ENCODE measurements at regions not wholly inside any gene's neighbourhood (a gene's known extent, or its start where the extent isn't known, plus 50 kb on each side); places are given as distances from the start of the nearest gene placed in this dataset.

- no peaks in the 10 kb centered on the region for H3K36me3 ChIP-seq (ENCODE audit: control insufficient read depth, insufficient read depth, low read length)
- peaks cover 5% of the 10 kb centered on the region for H3K9me3 ChIP-seq (ENCODE audit: control insufficient read depth, low read length)
- H3K9ac ChIP-seq (ENCODE audit: extremely low read depth, low read length, poor library complexity, severe bottlenecking) = no peak overlapping the region
- no peak for DNase-seq
- Mint-ChIP-seq H3K27ac (no peak overlapping the region), H3K27me3 (ENCODE audit: insufficient read depth) (no peaks in the 10 kb centered on the region), H3K4me3 (no peak overlapping the region), H3K4me1 (peaks cover 11% of the 10 kb centered on the region), H3K9me3 (peaks cover 2% of the 10 kb centered on the region), H3K36me3 (ENCODE audit: low read depth) (peaks cover 2% of the 10 kb centered on the region)
- H3K4me1 ChIP-seq (ENCODE audit: control insufficient read depth, insufficient read depth, low read length) = peaks cover 5% of the 10 kb centered on the region
- H3K4me3 ChIP-seq (ENCODE audit: low read length) = no peak overlapping the region
- no peak overlapping the region for H3K27ac ChIP-seq (ENCODE audit: low read depth, low read length)
- H3K27me3 ChIP-seq (ENCODE audit: control insufficient read depth, insufficient read depth, low read length, poor library complexity, severe bottlenecking) = no peaks in the 10 kb centered on the region
- TF ChIP-seq CTCF (conservative IDR thresholded peaks at IDR 0.05) = no peak
- 83 to 94% methylated on average over 3 to 5 of the region's 5 CpGs for WGBS, 2 experiments (ENCODE audit: insufficient coverage in 1 of 2, insufficient read length in 1 of 2)
Measured at GRCh38 chr14:85798856-85799255, 268.9 kb downstream of the FLRT2 start.

GRCh38 chr14:85793533-85793932, 263.6 kb downstream of the FLRT2 start:
- Mint-ChIP-seq H3K36me3 (ENCODE audit: low read depth) (no peaks in the 10 kb centered on the region), H3K4me3 (no peak overlapping the region), H3K4me1 (peaks cover 2% of the 10 kb centered on the region), H3K27me3 (ENCODE audit: insufficient read depth) (no peaks in the 10 kb centered on the region), H3K27ac (no peak overlapping the region), H3K9me3 (no peaks in the 10 kb centered on the region)
- 95 to 100% methylated on average over 1 of the region's 1 CpG for WGBS, 2 experiments (ENCODE audit: insufficient coverage in 1 of 2, insufficient read length in 1 of 2)
- Histone ChIP-seq H3K9me3 (ENCODE audit: control insufficient read depth, low read length) (peaks cover 5% of the 10 kb centered on the region), H3K27me3 (ENCODE audit: control insufficient read depth, insufficient read depth, low read length, poor library complexity, severe bottlenecking) (no peaks in the 10 kb centered on the region), H3K4me1 (ENCODE audit: control insufficient read depth, insufficient read depth, low read length) (no peaks in the 10 kb centered on the region), H3K36me3 (ENCODE audit: control insufficient read depth, insufficient read depth, low read length) (no peaks in the 10 kb centered on the region), H3K27ac (ENCODE audit: low read depth, low read length) (no peak overlapping the region), H3K4me3 (ENCODE audit: low read length) (no peak overlapping the region), H3K9ac (ENCODE audit: extremely low read depth, low read length, poor library complexity, severe bottlenecking) (no peak overlapping the region)
- no peak for TF ChIP-seq CTCF (conservative IDR thresholded peaks at IDR 0.05)
- no peak for DNase-seq

- Mint-ChIP-seq H3K4me3 (no peak overlapping the region), H3K9me3 (no peaks in the 10 kb centered on the region), H3K27ac (no peak overlapping the region), H3K27me3 (ENCODE audit: insufficient read depth) (no peaks in the 10 kb centered on the region), H3K36me3 (ENCODE audit: low read depth) (no peaks in the 10 kb centered on the region), H3K4me1 (peaks cover 7% of the 10 kb centered on the region)
- no peak for DNase-seq
- no peaks in the 10 kb centered on the region for H3K27me3 ChIP-seq (ENCODE audit: control insufficient read depth, insufficient read depth, low read length, poor library complexity, severe bottlenecking)
- no peak overlapping the region for H3K4me3 ChIP-seq (ENCODE audit: low read length)
- peaks cover 4% of the 10 kb centered on the region for H3K4me1 ChIP-seq (ENCODE audit: control insufficient read depth, insufficient read depth, low read length)
- no peak overlapping the region for H3K9ac ChIP-seq (ENCODE audit: extremely low read depth, low read length, poor library complexity, severe bottlenecking)
- no peaks in the 10 kb centered on the region for H3K36me3 ChIP-seq (ENCODE audit: control insufficient read depth, insufficient read depth, low read length)
- no peaks in the 10 kb centered on the region for H3K9me3 ChIP-seq (ENCODE audit: control insufficient read depth, low read length)
- no peak overlapping the region for H3K27ac ChIP-seq (ENCODE audit: low read depth, low read length)
- no peak for TF ChIP-seq CTCF (conservative IDR thresholded peaks at IDR 0.05)
- WGBS, 2 experiments (ENCODE audit: insufficient coverage in 1 of 2, insufficient read length in 1 of 2) = 92 to 96% methylated on average over 2 of the region's 2 CpGs
Measured at GRCh38 chr14:85789506-85789905, 259.6 kb downstream of the FLRT2 start.

Measured in endodermal cell (in vitro differentiated cells).